Right lung (tissue), 2 donors: ENCODE measurements at regions not wholly inside any gene's neighbourhood (a gene's known extent, or its start where the extent isn't known, plus 50 kb on each side); places are given as distances from the start of the nearest gene placed in this dataset.

Experiments
- DNase-seq, 2 donors: peaks; one replicate each; pipeline ENCODE4 v3.0.0-alpha.2; 2013

GRCh38 chr12:67370979-67371378 is 101.8 kb downstream of the CAND1 start:
- DNase-seq, result no peak

DNA sequence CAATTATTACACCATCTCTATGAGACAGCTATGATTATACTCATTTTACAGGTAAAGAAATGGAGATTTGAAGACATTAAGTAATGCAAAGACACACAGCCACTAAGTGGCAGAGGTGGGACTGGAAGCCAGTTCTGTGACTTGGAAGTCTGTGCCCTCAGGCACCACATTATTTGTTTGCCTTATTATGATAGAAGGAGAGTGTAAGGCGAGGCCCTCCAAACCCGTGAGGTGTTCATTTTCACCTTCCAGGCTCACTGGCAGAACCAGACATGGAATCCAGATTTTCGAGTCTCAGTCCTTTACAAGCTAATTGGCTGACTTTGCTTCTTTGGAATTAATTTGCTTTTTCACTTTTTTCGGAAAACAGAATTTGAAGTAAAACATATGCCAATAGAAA is 107.9 kb downstream of the CAND1 start:
- no peak for DNase-seq

GRCh38 chr12:67377541-67377940 is 108.4 kb downstream of the CAND1 start:
- DNase-seq, result no peak

DNA sequence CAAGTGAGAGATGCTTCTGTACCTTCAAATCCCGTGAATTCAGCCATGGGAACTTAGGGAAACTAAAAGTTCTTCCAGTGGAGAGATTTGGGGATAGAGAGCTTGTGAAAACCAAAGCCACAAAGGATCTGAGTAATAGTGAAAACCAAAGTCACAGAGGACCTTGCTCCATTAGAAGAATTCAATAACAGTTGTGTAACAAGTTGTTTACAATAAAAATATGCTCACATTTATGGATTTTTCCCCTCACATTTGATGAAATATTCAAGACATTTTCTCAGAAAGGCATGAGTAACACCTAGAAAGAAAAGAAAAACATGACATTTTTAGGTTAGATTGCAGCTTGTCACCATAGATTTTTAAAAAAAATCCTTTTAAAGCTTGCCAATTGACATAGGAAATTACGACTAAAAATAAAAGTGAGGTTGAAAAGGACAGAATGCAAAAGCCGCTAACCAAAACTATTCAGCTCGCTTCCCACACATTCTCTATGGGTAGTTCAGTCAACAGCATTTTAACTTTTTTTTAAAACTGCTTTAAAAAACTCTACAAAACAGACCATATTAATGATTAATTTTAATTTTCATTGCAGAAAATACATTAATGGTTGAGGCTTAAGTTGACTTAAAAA is 113.2 kb downstream of the CAND1 start:
- no peak for DNase-seq

GRCh38 chr12:67386869-67387565 is 117.9 kb downstream of the CAND1 start:
- no peak for DNase-seq

DNA sequence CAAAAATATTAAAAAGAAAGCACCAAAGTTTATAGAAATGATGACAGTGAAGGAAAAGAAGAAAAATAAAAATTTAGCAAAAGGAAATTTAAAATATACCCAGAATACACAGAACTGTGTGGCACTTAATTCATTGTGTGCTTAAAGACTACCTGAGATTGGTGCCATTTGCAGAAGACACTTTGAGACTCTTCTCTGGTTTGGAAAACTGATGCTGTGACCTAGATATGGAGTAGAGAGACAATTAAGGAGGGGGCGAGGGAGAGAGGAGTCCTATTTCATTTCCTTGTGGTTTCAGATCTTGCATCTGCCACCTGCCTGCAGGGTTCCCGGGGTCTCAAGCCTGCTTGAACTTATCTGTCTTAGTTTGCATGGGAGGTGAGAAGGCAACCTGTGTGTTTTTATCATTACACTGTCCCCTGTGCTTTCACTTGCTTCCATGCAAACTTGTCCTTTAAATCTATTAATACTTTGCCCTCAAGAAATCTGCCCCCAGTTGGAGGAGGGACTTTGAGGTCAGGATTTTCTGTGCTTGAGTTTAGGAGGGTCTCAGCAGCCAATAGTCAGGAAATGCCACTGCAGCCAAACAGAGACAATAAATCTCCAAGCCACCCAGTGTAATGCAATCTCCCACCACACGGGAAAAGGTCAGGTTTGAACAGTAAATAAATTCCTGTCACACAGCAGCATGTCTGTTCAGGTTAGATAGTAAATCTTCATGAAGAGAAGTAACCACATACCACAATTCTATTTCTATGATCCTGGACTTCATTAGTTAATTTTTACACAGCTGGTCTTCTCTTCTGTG is 119.4 kb downstream of the CAND1 start:
- no peak for DNase-seq

DNA sequence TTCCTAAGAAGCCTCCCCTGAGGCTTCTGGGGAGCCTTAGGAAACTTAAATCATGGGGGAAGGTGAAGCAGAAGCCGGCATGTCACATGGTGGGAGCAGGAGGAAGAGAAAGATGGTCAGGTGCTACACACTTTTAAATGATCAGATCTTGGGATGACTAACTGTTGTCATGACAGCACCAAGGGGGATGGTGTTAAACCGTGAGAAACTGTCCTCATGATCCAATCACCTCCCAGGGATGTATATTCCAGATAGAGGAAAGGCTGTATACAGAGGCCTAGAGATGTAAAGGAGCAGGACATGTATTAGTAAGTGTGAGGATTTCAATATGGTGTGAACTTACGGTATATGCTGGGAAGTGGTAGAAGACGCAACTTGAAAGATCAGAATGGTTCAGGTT is 121.1 kb downstream of the CAND1 start:
- no peak for DNase-seq

DNA sequence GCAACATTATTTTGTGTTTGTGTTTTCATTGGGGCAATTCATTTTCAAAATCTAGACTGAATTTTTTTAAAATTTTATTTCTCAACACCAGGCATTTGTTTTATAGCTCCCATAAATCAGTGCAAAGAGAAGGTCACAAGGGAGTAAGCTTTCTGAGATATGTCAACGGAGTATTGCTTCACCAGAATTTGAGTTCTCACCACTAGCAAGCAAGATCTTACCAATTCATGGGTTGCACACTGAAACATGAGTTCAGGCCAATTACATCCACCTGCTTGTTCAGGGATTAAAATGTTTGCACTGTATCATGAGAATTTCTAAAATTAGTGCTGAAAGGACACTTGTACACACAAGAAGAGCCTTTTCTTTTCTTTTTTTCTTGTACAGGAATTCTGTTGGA is 121.9 kb downstream of the CAND1 start:
- DNase-seq, result no peak

DNA sequence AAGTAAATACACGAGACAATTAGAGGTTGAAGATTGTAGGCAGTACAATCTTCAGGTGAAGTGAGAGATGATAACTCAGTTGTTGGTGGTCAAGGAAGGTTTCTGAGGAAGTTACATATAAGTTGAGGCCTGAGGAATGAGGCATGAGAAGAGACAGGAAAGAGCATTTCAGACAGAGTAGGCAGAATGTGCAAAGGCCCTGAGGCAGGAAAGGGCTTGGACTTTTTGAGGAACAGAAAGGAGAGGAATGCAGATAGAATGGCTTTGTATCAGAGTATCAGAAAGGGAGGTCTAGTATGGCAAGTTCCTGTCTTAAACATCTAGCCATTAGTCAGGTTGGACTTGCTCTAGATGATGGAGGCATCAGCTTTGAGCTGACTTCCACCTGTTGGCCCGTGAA is 122.5 kb downstream of the CAND1 start:
- DNase-seq, result no peak

DNA sequence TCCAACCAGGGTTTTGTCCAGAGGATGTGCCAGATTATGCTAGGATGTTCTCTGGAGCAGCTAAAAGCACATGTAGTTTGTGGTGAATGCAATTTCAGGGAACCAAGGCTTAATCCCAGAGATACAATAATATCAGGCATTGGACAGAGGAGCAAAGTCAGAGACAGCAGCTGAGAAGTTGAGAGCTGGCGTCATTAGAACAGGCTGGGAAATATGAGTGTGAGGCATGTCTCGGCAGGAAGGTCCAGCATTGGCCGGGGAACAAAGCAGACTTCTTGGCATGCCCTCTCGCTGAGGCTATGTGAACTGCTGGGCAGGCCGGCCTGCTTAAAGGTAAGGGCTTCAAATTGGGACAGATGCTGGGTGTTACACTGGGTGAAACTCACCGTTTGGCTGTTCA is 125.4 kb downstream of the CAND1 start:
- no peak for DNase-seq

GRCh38 chr12:67400742-67401141 is 131.6 kb downstream of the CAND1 start:
- no peak for DNase-seq

DNA sequence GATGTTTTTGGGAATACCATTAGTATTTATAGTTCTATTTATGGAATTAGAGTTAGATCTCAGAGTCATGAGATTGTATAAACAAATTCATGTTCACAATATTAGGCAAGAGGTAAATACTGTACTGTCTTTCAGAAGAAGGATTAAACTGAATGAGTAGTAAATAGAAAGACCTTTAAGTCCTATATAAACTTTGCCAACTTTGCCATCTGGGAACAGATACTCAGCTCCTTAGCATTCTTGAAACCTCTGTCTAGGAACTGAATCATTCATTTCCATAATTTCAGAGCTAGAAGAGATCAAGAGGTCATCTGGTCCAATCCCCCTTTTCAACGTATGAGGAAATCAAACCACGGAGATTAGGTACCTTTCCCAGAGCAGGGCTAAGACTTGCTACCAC is 141.1 kb downstream of the CAND1 start:
- DNase-seq, result no peak

DNA sequence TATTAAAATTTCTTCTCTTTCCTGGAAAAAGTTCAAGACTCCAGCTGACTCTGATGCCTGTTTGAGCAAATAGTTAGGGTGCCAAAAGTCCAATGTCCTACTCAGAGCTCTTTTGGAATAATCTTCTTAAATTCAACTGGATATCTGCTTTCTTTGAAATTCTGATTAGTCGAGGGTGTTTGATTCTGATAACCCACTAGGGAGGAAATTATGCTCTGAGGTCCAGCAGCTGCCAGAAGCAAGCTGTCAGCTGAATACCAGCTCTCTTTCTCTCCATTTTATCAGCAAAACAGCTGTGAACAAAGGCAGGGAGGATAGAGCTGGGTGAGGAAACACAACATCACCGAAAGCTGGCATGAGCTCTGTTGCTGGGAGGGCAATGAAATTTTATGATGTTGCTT is 141.5 kb downstream of the CAND1 start:
- no peak for DNase-seq

GRCh38 chr12:67411562-67411961 is 142.4 kb downstream of the CAND1 start:
- no peak for DNase-seq

DNA sequence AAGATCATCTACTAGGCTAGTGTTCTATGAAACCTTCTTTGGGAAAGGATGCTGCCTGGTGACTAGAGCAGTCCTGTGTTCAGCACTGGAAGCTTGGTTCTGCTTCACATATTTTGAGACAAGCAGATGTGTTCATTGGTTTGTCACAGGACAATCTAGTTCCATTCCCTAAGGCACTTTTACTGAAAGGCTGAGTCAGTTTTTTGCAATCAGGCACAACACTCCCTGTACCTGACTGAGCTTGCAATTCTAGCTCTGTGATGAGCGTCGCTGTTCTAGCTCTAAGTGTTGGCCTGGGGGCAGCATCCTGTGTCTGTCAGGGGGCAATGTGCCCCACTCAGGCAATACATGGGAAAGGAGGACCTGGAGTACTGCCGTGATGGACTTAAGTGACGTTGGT is 144.4 kb downstream of the CAND1 start:
- no peak for DNase-seq

DNA sequence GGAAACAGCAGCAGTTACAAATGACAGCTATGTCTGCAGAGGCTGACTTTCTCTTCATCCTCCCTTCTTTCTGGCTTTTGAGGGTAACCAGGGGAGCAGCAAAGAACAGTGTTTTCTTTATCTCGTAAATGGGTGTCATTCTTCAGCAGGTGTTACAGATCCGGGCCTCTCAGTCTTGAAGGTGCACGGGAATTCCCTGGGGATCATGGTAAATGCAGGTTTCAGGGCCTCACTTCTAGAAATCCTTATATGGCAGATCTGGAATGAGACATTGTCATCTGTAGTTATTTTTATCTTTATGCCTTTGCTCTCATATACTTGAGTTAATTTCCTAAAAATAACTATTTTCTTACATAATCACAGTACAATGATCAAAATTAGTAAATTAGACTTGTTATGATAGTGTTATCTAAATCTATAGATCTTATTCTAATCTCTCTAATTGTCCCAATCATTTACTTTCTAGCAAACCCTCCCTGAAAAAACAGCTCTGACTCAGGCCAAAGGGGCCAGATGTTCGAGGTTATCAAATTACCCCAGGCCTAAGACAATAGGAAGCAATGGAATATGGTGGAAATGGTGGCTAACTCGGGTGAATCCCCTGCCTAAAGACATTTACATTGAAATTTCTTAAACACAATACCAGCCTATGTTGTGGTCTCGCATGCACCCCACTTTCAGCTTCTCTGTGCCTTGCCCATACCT is 145.0 kb downstream of the CAND1 start:
- no peak for DNase-seq

DNA sequence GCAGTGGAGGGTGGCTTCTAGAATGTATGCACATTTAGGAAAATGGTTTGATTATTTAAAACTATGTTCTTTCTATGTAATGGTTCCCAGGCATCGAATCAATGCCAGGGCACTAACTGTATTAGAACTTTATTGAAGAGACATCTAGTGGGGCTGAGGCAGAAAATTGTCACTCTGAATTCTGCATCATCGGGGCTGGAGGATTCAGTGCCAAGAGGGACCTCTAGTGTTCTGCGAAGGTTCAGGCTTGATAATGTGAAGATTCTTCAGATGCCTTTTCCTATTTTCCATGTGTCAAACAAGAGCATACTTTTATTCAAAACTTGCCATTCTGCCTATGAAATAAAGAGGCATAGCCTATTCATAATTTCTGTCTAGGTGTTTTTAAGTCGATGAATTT is 146.3 kb downstream of the CAND1 start:
- no peak for DNase-seq

GRCh38 chr12:67419810-67420209 is 150.7 kb downstream of the CAND1 start:
- DNase-seq, result no peak

DNA sequence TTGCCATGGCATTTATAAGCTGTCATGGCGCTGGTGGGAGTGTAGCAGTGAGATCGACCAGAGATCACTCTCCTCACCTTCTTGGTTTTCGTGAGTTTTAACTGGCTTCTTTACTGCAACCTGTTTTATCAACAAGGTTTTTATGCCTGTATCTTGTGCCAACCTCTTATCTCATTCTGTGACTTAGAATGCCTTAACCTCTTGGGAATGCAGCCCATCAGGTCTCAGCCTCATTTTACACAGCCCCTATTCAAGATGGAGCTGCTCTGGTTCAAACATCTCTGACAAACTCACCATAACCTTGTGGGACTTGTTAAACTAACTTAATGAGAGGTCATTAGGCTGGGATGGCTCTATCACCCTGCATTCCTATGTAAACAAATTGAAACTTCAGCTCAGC is 151.3 kb downstream of the CAND1 start:
- DNase-seq, result no peak

GRCh38 chr12:67422081-67422480 is 152.9 kb downstream of the CAND1 start:
- no peak for DNase-seq

DNA sequence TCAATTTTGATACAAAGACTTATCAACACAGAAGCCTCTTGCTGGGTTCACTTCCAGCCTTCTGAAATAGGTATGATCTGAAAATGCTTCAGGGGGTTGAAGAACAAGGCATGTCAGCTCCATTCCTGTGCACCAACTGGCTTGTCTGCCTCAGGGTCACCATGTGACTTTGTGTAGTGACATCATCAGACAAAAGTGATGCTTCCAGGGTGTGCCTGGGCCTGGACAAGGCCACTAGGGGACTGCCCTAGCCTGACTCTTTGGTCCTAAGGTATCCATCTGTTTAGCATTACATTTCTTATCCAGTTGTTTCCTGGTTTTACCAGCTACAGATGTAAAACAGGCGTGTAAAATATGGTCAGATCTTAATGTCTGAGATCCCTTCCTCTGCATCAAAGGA is 155.6 kb downstream of the CAND1 start:
- DNase-seq, result no peak

GRCh38 chr12:67425394-67425793 is 156.2 kb downstream of the CAND1 start:
- no peak for DNase-seq

DNA sequence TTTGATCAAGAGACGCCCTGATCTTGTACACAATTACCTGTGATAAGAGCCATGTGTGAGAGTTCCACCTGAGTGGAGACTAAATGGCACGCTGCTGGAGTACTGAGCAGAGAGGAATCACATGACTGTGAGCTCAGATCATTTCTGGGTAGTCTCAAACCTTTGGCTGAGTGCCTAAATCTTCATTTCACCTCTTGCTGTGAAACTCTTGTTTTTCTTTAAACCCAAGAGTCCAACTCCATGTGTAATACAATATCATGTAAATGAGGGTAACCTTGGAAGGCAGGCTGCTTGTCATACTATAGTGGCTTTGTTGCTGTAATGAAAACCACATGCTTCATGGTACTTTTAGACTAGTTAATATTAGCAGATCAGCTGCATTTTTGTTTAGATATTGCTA is 156.9 kb downstream of the CAND1 start:
- DNase-seq, result peak in 1 of 2 donors; percentile 20
